Loucy (cell line): ENCODE measurements at regions not wholly inside any gene's neighbourhood (a gene's known extent, or its start where the extent isn't known, plus 50 kb on each side); places are given as distances from the start of the nearest gene placed in this dataset.

Experiments
- H2AFZ ChIP-seq: fragments of 200-600 bp; sonication (generic); 2 replicates; pipeline ENCODE4 v1.6.0; 2016; ENCODE audit warnings: antibody characterized with exemption, mild to moderate bottlenecking, low read length, moderate library complexity
- H3F3A ChIP-seq: fragments of 200-600 bp; 2 replicates; pipeline ENCODE4 v1.6.0; 2016; ENCODE audit warnings: antibody characterized with exemption, low read depth, mild to moderate bottlenecking
- H3K27me3 ChIP-seq: fragments of 200-600 bp; sonication (generic); 2 replicates; pipeline ENCODE4 v1.6.1; 2014; ENCODE audit warnings: low read length, mild to moderate bottlenecking; ENCODE audit not compliant: insufficient read depth, poor library complexity, severe bottlenecking
- H3K36me3 ChIP-seq: fragments of 200-600 bp; sonication (generic); 2 replicates; pipeline ENCODE4 v1.6.1; 2016; ENCODE audit warnings: low read length; ENCODE audit not compliant: insufficient read depth
- H3K4me1 ChIP-seq: fragments of 200-600 bp; sonication (generic); 2 replicates; pipeline ENCODE4 v1.5.1; 2014; ENCODE audit warnings: low read length, mild to moderate bottlenecking; ENCODE audit not compliant: insufficient read depth, poor library complexity, severe bottlenecking
- H3K4me2 ChIP-seq: fragments of 200-600 bp; sonication (generic); 2 replicates; pipeline ENCODE4 v1.6.0; 2014; ENCODE audit warnings: antibody characterized with exemption, low read length, low read depth, mild to moderate bottlenecking; ENCODE audit not compliant: poor library complexity, severe bottlenecking
- H3K4me3 ChIP-seq: fragments of 200-600 bp; sonication (generic); 2 replicates; pipeline ENCODE4 v1.5.1; 2014; ENCODE audit warnings: low read length, mild to moderate bottlenecking, mixed read lengths; ENCODE audit not compliant: poor library complexity, severe bottlenecking
- H3K79me2 ChIP-seq: fragments of 200-600 bp; sonication (generic); 2 replicates; pipeline ENCODE4 v1.6.1; 2014; ENCODE audit warnings: low read length; ENCODE audit not compliant: insufficient read depth
- H3K9ac ChIP-seq: fragments of 200-600 bp; sonication (generic); 2 replicates; pipeline ENCODE4 v1.6.0; 2014; ENCODE audit warnings: mild to moderate bottlenecking, low read depth, low read length, moderate library complexity; ENCODE audit not compliant: poor library complexity, severe bottlenecking
- H3K9me2 ChIP-seq: fragments of 200-600 bp; sonication (generic); replicated peaks from 2 replicates; pipeline ENCODE4 v1.6.1; 2016; ENCODE audit warnings: low read depth, low read length, mixed read lengths
- H3K9me3 ChIP-seq: fragments of 200-600 bp; sonication (generic); 2 replicates; pipeline ENCODE4 v1.6.1; 2014; ENCODE audit warnings: mild to moderate bottlenecking, antibody characterized with exemption, low read length, low read depth; ENCODE audit not compliant: insufficient read depth
- H4K20me1 ChIP-seq: fragments of 200-600 bp; sonication (generic); 2 replicates; pipeline ENCODE4 v1.6.0; 2014; ENCODE audit warnings: antibody characterized with exemption, low read length, mild to moderate bottlenecking; ENCODE audit not compliant: insufficient read depth, poor library complexity, severe bottlenecking
- CTCF ChIP-seq: fragments of 200-600 bp; sonication (generic); conservative IDR thresholded peaks from 2 replicates; pipeline ENCODE4 v1.5.1; 2014; ENCODE audit warnings: mild to moderate bottlenecking, antibody characterized with exemption, low read length
- EZH2phosphoT487 ChIP-seq: fragments of 200-600 bp; IDR thresholded peaks from 2 replicates; pipeline ENCODE4 v1.6.1; 2018; ENCODE audit warnings: antibody characterized with exemption, mild to moderate bottlenecking, moderate library complexity, borderline replicate concordance

- Histone ChIP-seq H3F3A (no peaks in the 10 kb centered on the region), H3K4me2 (no peak overlapping the region), H3K9me2 (no peaks in the 10 kb centered on the region), H3K79me2 (no peaks in the 10 kb centered on the region), H3K36me3 (no peaks in the 10 kb centered on the region), H2AFZ (no peak overlapping the region), H3K9ac (no peak overlapping the region), H3K4me3 (no peak overlapping the region), H4K20me1 (no peaks in the 10 kb centered on the region), H3K27me3 (no peaks in the 10 kb centered on the region), H3K4me1 (no peaks in the 10 kb centered on the region), H3K9me3 (no peaks in the 10 kb centered on the region)
- TF ChIP-seq EZH2phosphoT487 (no peak), CTCF (no peak)
Observed at GRCh38 chr3:88640581-88640980, 466.8 kb upstream of the EPHA3 start.

GRCh38 chr3:88641033-88641604, 466.3 kb upstream of the EPHA3 start:
- Histone ChIP-seq H3K4me1 (no peaks in the 10 kb centered on the region), H4K20me1 (no peaks in the 10 kb centered on the region), H2AFZ (no peak overlapping the region), H3K9ac (no peak overlapping the region), H3K4me3 (no peak overlapping the region), H3F3A (no peaks in the 10 kb centered on the region), H3K9me2 (no peaks in the 10 kb centered on the region), H3K27me3 (no peaks in the 10 kb centered on the region), H3K9me3 (no peaks in the 10 kb centered on the region), H3K79me2 (no peaks in the 10 kb centered on the region), H3K4me2 (no peak overlapping the region), H3K36me3 (no peaks in the 10 kb centered on the region)
- TF ChIP-seq CTCF (no peak), EZH2phosphoT487 (no peak)

- no peaks in the 10 kb centered on the region for H3K27me3 ChIP-seq
- no peaks in the 10 kb centered on the region for H3F3A ChIP-seq
- H3K4me3 ChIP-seq = no peak overlapping the region
- no peaks in the 10 kb centered on the region for H3K79me2 ChIP-seq
- no peak for TF ChIP-seq CTCF
- TF ChIP-seq EZH2phosphoT487 = no peak
- H3K9me2 ChIP-seq = no peaks in the 10 kb centered on the region
- no peak overlapping the region for H2AFZ ChIP-seq
- H3K4me2 ChIP-seq = no peak overlapping the region
- no peaks in the 10 kb centered on the region for H3K9me3 ChIP-seq
- H3K4me1 ChIP-seq = no peaks in the 10 kb centered on the region
- H4K20me1 ChIP-seq = no peaks in the 10 kb centered on the region
- H3K9ac ChIP-seq = no peak overlapping the region
- no peaks in the 10 kb centered on the region for H3K36me3 ChIP-seq
Observed at GRCh38 chr3:88657459-88657858, 450.0 kb upstream of the EPHA3 start.
